Uterus (tissue), 2 donors: ENCODE measurements at regions not wholly inside any gene's neighbourhood (a gene's known extent, or its start where the extent isn't known, plus 50 kb on each side); places are given as distances from the start of the nearest gene placed in this dataset.

ENCODE experiments used
- CTCF ChIP-seq, 4 experiments: fragments of 200-600 bp in 2 of 4; fragments of 450-650 bp in 2 of 4; sonication (generic) in 2 of 4; IDR thresholded peaks; one replicate each; pipeline ENCODE4 v1.5.1; 2016 to 2019; ENCODE audit warnings: antibody characterized with exemption in 4 of 4, mild to moderate bottlenecking in 2 of 4, moderate library complexity in 1 of 4
- POLR2A ChIP-seq, 2 donors: fragments of 450-650 bp; IDR thresholded peaks; one replicate each; pipeline ENCODE4 v1.6.1; 2016; ENCODE audit warnings: antibody characterized with exemption in 2 of 2, mild to moderate bottlenecking in 1 of 2, moderate library complexity in 1 of 2

- no peak for TF ChIP-seq POLR2A (IDR thresholded peaks at IDR 0.05)
- no peak for TF ChIP-seq CTCF (IDR thresholded peaks at IDR 0.05)
Observed at GRCh38 chr6:21489826-21490225, 103.7 kb upstream of the SOX4 start.
